Colonic mucosa (tissue), 4 donors: ENCODE measurements at regions not wholly inside any gene's neighbourhood (a gene's known extent, or its start where the extent isn't known, plus 50 kb on each side); places are given as distances from the start of the nearest gene placed in this dataset.

Experiments used
- DNase-seq: peaks from one replicate; pipeline ENCODE4 v3.0.0-alpha.2; 2020
- H3K27ac ChIP-seq: fragments of 200-600 bp; one replicate; pipeline ENCODE4 v1.8.0; 2021
- H3K27me3 ChIP-seq: fragments of 200-600 bp; one replicate; pipeline ENCODE4 v1.8.0; 2021
- H3K36me3 ChIP-seq: fragments of 200-600 bp; one replicate; pipeline ENCODE4 v1.8.0; 2021
- H3K4me1 ChIP-seq: fragments of 200-600 bp; one replicate; pipeline ENCODE4 v1.8.0; 2021; ENCODE audit warnings: mild to moderate bottlenecking
- H3K4me3 ChIP-seq: fragments of 200-600 bp; one replicate; pipeline ENCODE4 v1.8.0; 2021
- H3K9ac ChIP-seq, 2 donors: one replicate each; pipeline ENCODE4 v1.7.0; 2013; ENCODE audit warnings: control low read depth in 2 of 2, low read depth in 2 of 2, low read length in 2 of 2
- H3K9me3 ChIP-seq: fragments of 200-600 bp; one replicate; pipeline ENCODE4 v1.8.0; 2021
- CTCF ChIP-seq: fragments of 200-600 bp; IDR thresholded peaks from one replicate; pipeline ENCODE4 v1.8.0; 2022; ENCODE audit warnings: antibody characterized with exemption, mild to moderate bottlenecking
- intact Hi-C: fragments of 100-400 bp; cut with DNase I; formaldehyde crosslinking; loops from one replicate; pipeline ENCODE4 v1.14.1; 2022
- donor health status: healthy.
- donor health status: DM: no; HTN: no; CAD: no.
- donor health status: DM: no; HTN: no; CAD: no.

- Histone ChIP-seq H3K9ac (no peak overlapping the region), H3K27me3 (no peaks in the 10 kb centered on the region), H3K4me1 (no peaks in the 10 kb centered on the region), H3K36me3 (no peaks in the 10 kb centered on the region), H3K9me3 (no peaks in the 10 kb centered on the region), H3K27ac (no peak overlapping the region), H3K4me3 (no peak overlapping the region)
- intact Hi-C loops: no loop called here
- no peak for TF ChIP-seq CTCF
- DNase-seq: no peak
Measured at GRCh38 chr16:51039638-51040331, 111.3 kb downstream of the SALL1 start.

DNA sequence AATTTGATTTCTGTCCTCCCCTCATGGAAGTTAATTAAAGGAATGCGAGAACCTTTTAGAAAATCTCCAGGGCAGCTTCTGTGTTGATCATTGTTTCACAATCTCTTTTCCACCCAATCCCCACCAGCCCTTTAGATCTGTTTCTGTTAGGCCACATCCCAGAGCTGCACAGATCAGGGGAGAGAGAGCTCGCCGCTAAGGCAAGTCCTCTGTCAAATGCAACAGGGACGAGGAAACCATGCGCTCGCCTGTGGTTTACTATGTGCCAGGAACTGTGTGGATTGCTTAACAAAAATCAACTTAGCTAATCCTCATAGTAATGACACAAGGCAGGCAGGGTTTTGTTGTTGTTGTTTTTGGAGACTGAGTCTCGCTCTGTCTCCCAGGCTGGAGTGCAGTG lies 115.4 kb downstream of the SALL1 start:
- no peak for DNase-seq
- H3K4me3 ChIP-seq: no peak overlapping the region
- no peak overlapping the region for H3K27ac ChIP-seq
- H3K4me1 ChIP-seq: no peaks in the 10 kb centered on the region
- H3K36me3 ChIP-seq: no peaks in the 10 kb centered on the region
- no peaks in the 10 kb centered on the region for H3K27me3 ChIP-seq
- intact Hi-C loops: no loop called here
- H3K9ac ChIP-seq: no peak overlapping the region
- no peak for TF ChIP-seq CTCF
- H3K9me3 ChIP-seq: no peaks in the 10 kb centered on the region

DNA sequence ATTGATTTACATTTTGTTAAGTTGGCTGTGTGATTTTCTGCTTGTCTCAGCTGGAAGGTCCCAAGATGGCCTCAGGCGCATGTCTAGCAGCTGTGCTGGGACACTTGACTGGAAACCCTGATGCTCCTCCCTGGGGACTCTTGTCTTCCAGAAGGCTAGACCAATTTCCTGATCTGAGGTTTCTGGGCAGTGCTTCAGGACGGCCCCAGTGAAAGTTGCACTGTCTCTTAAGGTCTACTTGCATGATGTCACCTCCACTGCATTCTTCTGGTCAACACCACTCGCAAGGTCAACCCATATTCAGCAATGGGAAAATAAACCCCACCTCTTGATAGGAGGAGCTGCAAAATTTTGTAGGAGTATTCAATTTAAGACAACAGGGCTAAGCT lies 116.0 kb downstream of the SALL1 start:
- intact Hi-C loops: no loop called here
- no peak overlapping the region for H3K4me3 ChIP-seq
- no peak overlapping the region for H3K9ac ChIP-seq
- H3K27me3 ChIP-seq: no peaks in the 10 kb centered on the region
- H3K9me3 ChIP-seq: no peaks in the 10 kb centered on the region
- TF ChIP-seq CTCF: no peak
- no peak for DNase-seq
- H3K27ac ChIP-seq: no peak overlapping the region
- no peaks in the 10 kb centered on the region for H3K36me3 ChIP-seq
- H3K4me1 ChIP-seq: no peaks in the 10 kb centered on the region

GRCh38 chr16:51034481-51035109 lies 116.5 kb downstream of the SALL1 start:
- Histone ChIP-seq H3K27ac (no peak overlapping the region), H3K4me3 (no peak overlapping the region), H3K36me3 (no peaks in the 10 kb centered on the region), H3K27me3 (no peaks in the 10 kb centered on the region), H3K4me1 (no peaks in the 10 kb centered on the region), H3K9ac (no peak overlapping the region), H3K9me3 (no peaks in the 10 kb centered on the region)
- no peak for DNase-seq
- intact Hi-C loops: no loop called here
- TF ChIP-seq CTCF: no peak

GRCh38 chr16:51031598-51031997 lies 119.5 kb downstream of the SALL1 start:
- Histone ChIP-seq H3K36me3 (no peaks in the 10 kb centered on the region), H3K9ac (no peak overlapping the region), H3K9me3 (no peaks in the 10 kb centered on the region), H3K27me3 (no peaks in the 10 kb centered on the region), H3K4me1 (no peaks in the 10 kb centered on the region), H3K27ac (no peak overlapping the region), H3K4me3 (no peak overlapping the region)
- no peak for TF ChIP-seq CTCF
- DNase-seq: no peak
- intact Hi-C loops: no loop called here
